Fibroblast of pulmonary artery (primary cell): ENCODE measurements at regions not wholly inside any gene's neighbourhood (a gene's known extent, or its start where the extent isn't known, plus 50 kb on each side); places are given as distances from the start of the nearest gene placed in this dataset.

Experiments used
- DNase-seq: peaks from one replicate; pipeline ENCODE4 v3.0.0-alpha.2; 2010; ENCODE audit warnings: low read depth
- H3K4me3 ChIP-seq: replicated peaks from 2 replicates; pipeline ENCODE4 v1.5.1; 2011; ENCODE audit warnings: low read depth, mild to moderate bottlenecking, control low read depth, low read length, moderate library complexity
- CTCF ChIP-seq: IDR thresholded peaks from 2 replicates; pipeline ENCODE4 v1.5.1; 2011; ENCODE audit warnings: mild to moderate bottlenecking, control low read depth, low read length, inconsistent platforms; ENCODE audit errors: missing control alignments

GRCh38 chr11:36803084-36803483, 205.0 kb upstream of the RAG2 start:
- H3K4me3 ChIP-seq, result no peak overlapping the region
- no peak for TF ChIP-seq CTCF
- DNase-seq, result no peak

- peak; percentile 25 for TF ChIP-seq CTCF
- no peak for DNase-seq
- no peak overlapping the region for H3K4me3 ChIP-seq
These were observed 195.2 kb upstream of the RAG2 start for GRCh38 chr11:36792996-36793914.

GRCh38 chr11:36791957-36792356, 193.9 kb upstream of the RAG2 start:
- DNase-seq, result no peak
- no peak overlapping the region for H3K4me3 ChIP-seq
- TF ChIP-seq CTCF, result no peak

- TF ChIP-seq CTCF, result no peak
- no peak for DNase-seq
These were observed 192.5 kb upstream of the RAG2 start for GRCh38 chr11:36790526-36790925.

GRCh38 chr11:36783808-36784207, 185.8 kb upstream of the RAG2 start:
- no peak for TF ChIP-seq CTCF
- no peak overlapping the region for H3K4me3 ChIP-seq
- no peak for DNase-seq

More at GRCh38 chr11:36790526-36790925, 192.5 kb upstream of the RAG2 start:
- no peak overlapping the region for H3K4me3 ChIP-seq

GRCh38 chr11:36779791-36780190, 181.8 kb upstream of the RAG2 start:
- no peak overlapping the region for H3K4me3 ChIP-seq
- no peak for TF ChIP-seq CTCF
- no peak for DNase-seq

- DNase-seq, result no peak
- TF ChIP-seq CTCF, result no peak
- no peak overlapping the region for H3K4me3 ChIP-seq
These were observed 179.3 kb upstream of the RAG2 start for GRCh38 chr11:36777311-36777710.
